GM18498 (cell line): ENCODE measurements at regions not wholly inside any gene's neighbourhood (a gene's known extent, or its start where the extent isn't known, plus 50 kb on each side); places are given as distances from the start of the nearest gene placed in this dataset.
"Not testable (repeated sequence)": the region's sequence is repeated elsewhere in the genome, so short reads cannot be mapped to it uniquely, and the experiment has no call there.

ENCODE experiments used
- ATAC-seq: cut with Tn5 transposase; IDR thresholded peaks from one replicate; pipeline ENCODE4 v1.9.1; 2021; ENCODE audit warnings: mild to moderate bottlenecking, moderate library complexity; ENCODE audit not compliant: unreplicated experiment

- ATAC-seq, result no peak
Observed at GRCh38 chr13:30072818-30073186, 222.4 kb upstream of the UBL3 start.

GRCh38 chr13:30071969-30072817 is 221.8 kb upstream of the UBL3 start:
- no peak for ATAC-seq

- ATAC-seq, result no peak
Observed at GRCh38 chr13:30065181-30065580, 214.8 kb upstream of the UBL3 start.

GRCh38 chr13:30063892-30064291 is 213.5 kb upstream of the UBL3 start:
- ATAC-seq, result no peak

- ATAC-seq, result no peak
Observed at GRCh38 chr13:30061217-30061616, 210.8 kb upstream of the UBL3 start.

- no peak for ATAC-seq
Observed at GRCh38 chr13:30058429-30058828, 208.0 kb upstream of the UBL3 start.

GRCh38 chr13:30054546-30054945 is 204.1 kb upstream of the UBL3 start:
- not testable (repeated sequence) for ATAC-seq

- no peak for ATAC-seq
Observed at GRCh38 chr13:30053939-30054338, 203.5 kb upstream of the UBL3 start.

- ATAC-seq, result no peak
Observed at GRCh38 chr13:30052120-30052519, 201.7 kb upstream of the UBL3 start.

GRCh38 chr13:30051531-30052060 is 201.2 kb upstream of the UBL3 start:
- no peak for ATAC-seq

- ATAC-seq, result no peak
Observed at GRCh38 chr13:30049692-30050091, 199.3 kb upstream of the UBL3 start.

GRCh38 chr13:30047154-30047874 is 196.9 kb upstream of the UBL3 start:
- ATAC-seq, result no peak

- ATAC-seq, result no peak
Observed at GRCh38 chr13:30045916-30046704, 195.7 kb upstream of the UBL3 start.

GRCh38 chr13:30044932-30045331 is 194.5 kb upstream of the UBL3 start:
- no peak for ATAC-seq

GRCh38 chr13:30043631-30043925 is 193.2 kb upstream of the UBL3 start:
- no peak for ATAC-seq

- ATAC-seq, result no peak
Observed at GRCh38 chr13:30042891-30043630, 192.6 kb upstream of the UBL3 start.

- no peak for ATAC-seq
Observed at GRCh38 chr13:30042272-30042671, 191.9 kb upstream of the UBL3 start.

GRCh38 chr13:30039511-30039911 is 189.1 kb upstream of the UBL3 start:
- ATAC-seq, result no peak

GRCh38 chr13:30038884-30039283 is 188.5 kb upstream of the UBL3 start:
- no peak for ATAC-seq

GRCh38 chr13:30037766-30038165 is 187.3 kb upstream of the UBL3 start:
- ATAC-seq, result no peak

GRCh38 chr13:30037306-30037705 is 186.9 kb upstream of the UBL3 start:
- no peak for ATAC-seq
